K562 (cell line): ENCODE measurements at regions not wholly inside any gene's neighbourhood (a gene's known extent, or its start where the extent isn't known, plus 50 kb on each side); places are given as distances from the start of the nearest gene placed in this dataset.

Source experiments
- ATAC-seq: fragments of 200-7000 bp; cut with Tn5 transposase; 3 replicates; pipeline ENCODE4 v1.9.1; 2020; ENCODE audit warnings: moderate library complexity
- BruUV-seq: library from RNA; stranded (reverse); fragments of 400-500 nt; replicated peaks from 2 replicates; lab custom pipeline; 2021; lab: Mats Ljungman, UMichigan
- CTCF ChIA-PET: fragments of 300-600 bp; formaldehyde crosslinking; extraction: SDS; loops from one replicate; lab custom pipeline; 2021; ENCODE audit warnings: low intra/inter-chr PET ratio; lab: Yijun Ruan, JAX
- POLR2A ChIA-PET: fragments of 300-600, 350-650 bp; sonication (Branson Sonifier 250); formaldehyde crosslinking; extraction: SDS; loops from one replicate; lab custom pipeline; 2021; ENCODE audit warnings: antibody characterized with exemption, inconsistent platforms; lab: Yijun Ruan, JAX
- DNase-seq, 4 experiments: peaks; one replicate each; pipeline versions ENCODE4 v3.0.0 to v3.0.0-alpha.2; 2011 to 2018; ENCODE audit warnings: low spot score in 3 of 4, mixed read lengths in 3 of 4; ENCODE audit errors: extremely low read depth in 1 of 4
- FAIRE-seq: peaks from 2 replicates; lab custom pipeline; 2011; peaks lifted over from hg19 to GRCh38; lab: Jason Lieb, UNC
- H2AFZ ChIP-seq: 2 replicates; pipeline ENCODE4 v1.6.0; 2011; ENCODE audit warnings: low read depth, low read length, control low read depth, inconsistent platforms
- H3K27ac ChIP-seq: fragments of 200-600 bp; 3 replicates; pipeline ENCODE4 v1.8.0; 2011; ENCODE audit warnings: low read depth, mild to moderate bottlenecking, control low read depth, inconsistent platforms, low read length, moderate library complexity, mixed read lengths; ENCODE audit errors: extremely low read depth
- H3K27me3 ChIP-seq, 2 experiments: fragments of 300-600 bp in 1 of 2; 2 replicates in 1 of 2; 3 replicates in 1 of 2; pipeline versions ENCODE4 v1.6.0 to v1.8.0; 2011; ENCODE audit warnings: inconsistent platforms in 2 of 2, low read length in 2 of 2, mild to moderate bottlenecking in 1 of 2, mixed read lengths in 1 of 2, moderate library complexity in 1 of 2; ENCODE audit not compliant: control insufficient read depth in 2 of 2, insufficient read depth in 2 of 2
- H3K36me3 ChIP-seq: fragments of 300-600 bp; 3 replicates; pipeline ENCODE4 v1.8.0; 2011; ENCODE audit warnings: mild to moderate bottlenecking, low read length, inconsistent platforms; ENCODE audit not compliant: control insufficient read depth, insufficient read depth
- H3K4me1 ChIP-seq, 2 experiments: fragments of 200-600 bp in 1 of 2; replicated peaks in 1 of 2; 2 replicates in 1 of 2; 3 replicates in 1 of 2; pipeline versions ENCODE4 v1.5.1 to v1.8.0; 2011; ENCODE audit warnings: inconsistent platforms in 2 of 2, low read length in 2 of 2, mild to moderate bottlenecking in 1 of 2, mixed read lengths in 1 of 2, moderate library complexity in 1 of 2; ENCODE audit not compliant: control insufficient read depth in 2 of 2, insufficient read depth in 2 of 2
- H3K4me2 ChIP-seq: 2 replicates; pipeline ENCODE4 v1.6.1; 2011; ENCODE audit warnings: low read length, control low read depth, inconsistent platforms, mixed read lengths; ENCODE audit not compliant: insufficient read depth
- H3K4me3 ChIP-seq: fragments of 200-600 bp; sonication (generic), shearing (Covaris generic); 2 replicates; pipeline ENCODE4 v1.5.1; 2016; ENCODE audit warnings: control low read depth, inconsistent platforms
- H3K79me2 ChIP-seq: fragments of 200-600 bp; 3 replicates; pipeline ENCODE4 v1.8.0; 2011; ENCODE audit warnings: low read length, inconsistent platforms; ENCODE audit not compliant: control insufficient read depth, insufficient read depth
- H3K9ac ChIP-seq, 2 experiments: 2 replicates each; pipeline versions ENCODE4 v1.6.0 to v1.6.1; 2011; ENCODE audit warnings: low read depth in 2 of 2, low read length in 2 of 2, control low read depth in 1 of 2, inconsistent platforms in 1 of 2, mild to moderate bottlenecking in 1 of 2, mixed read lengths in 1 of 2; ENCODE audit not compliant: insufficient read depth in 1 of 2
- H3K9me1 ChIP-seq: one replicate; pipeline ENCODE4 v1.6.0; 2011; ENCODE audit warnings: inconsistent platforms, mild to moderate bottlenecking, low read length, moderate library complexity; ENCODE audit not compliant: control insufficient read depth, insufficient read depth
- H3K9me3 ChIP-seq: replicated peaks from 2 replicates; pipeline ENCODE4 v1.5.1; 2011; ENCODE audit warnings: low read depth, low read length, inconsistent platforms; ENCODE audit not compliant: control insufficient read depth, insufficient read depth
- H4K20me1 ChIP-seq: replicated peaks from 2 replicates; pipeline ENCODE4 v1.6.1; 2011; ENCODE audit warnings: low read length, inconsistent platforms, mixed read lengths; ENCODE audit not compliant: control insufficient read depth, insufficient read depth
- EZH2 ChIP-seq: IDR thresholded peaks from 2 replicates; pipeline ENCODE4 v1.6.1; 2012; ENCODE audit warnings: low read depth, mild to moderate bottlenecking, inconsistent platforms, low read length, borderline replicate concordance
- FOXJ2 ChIP-seq: fragments of 200-800 bp; sonication (Bioruptor generic); IDR thresholded peaks from 2 replicates; pipeline ENCODE4 v1.6.1; 2016; ENCODE audit warnings: missing genetic modification characterization, missing compliant biosample characterization
- GATAD2B ChIP-seq: fragments of 450-650 bp; IDR thresholded peaks from 2 replicates; pipeline ENCODE4 v1.6.1; 2017; ENCODE audit warnings: mild to moderate bottlenecking, borderline replicate concordance
- HDAC1 ChIP-seq, 2 experiments: fragments of 450-650 bp; IDR thresholded peaks; 2 replicates each; pipeline ENCODE4 v1.6.1; 2016 to 2017; ENCODE audit warnings: inconsistent platforms in 1 of 2, mild to moderate bottlenecking in 1 of 2, moderate library complexity in 1 of 2
- KDM2B ChIP-seq: fragments of 250-450 bp; sonication (Bioruptor Pico); IDR thresholded peaks from 2 replicates; pipeline ENCODE4 v1.8.0; 2021; ENCODE audit warnings: mild to moderate bottlenecking, moderate library complexity
- MBD2 ChIP-seq: sonication (generic); IDR thresholded peaks from 2 replicates; pipeline ENCODE4 v1.6.1; 2016; ENCODE audit warnings: low read depth, borderline replicate concordance
- PTRF ChIP-seq: fragments of 450-650 bp; IDR thresholded peaks from 2 replicates; pipeline ENCODE4 v1.6.1; 2016; ENCODE audit warnings: mild to moderate bottlenecking, missing genetic modification characterization, missing compliant biosample characterization
- TBP ChIP-seq: optimal IDR thresholded peaks from 2 replicates; pipeline ENCODE3; 2011; ENCODE audit warnings: low read depth, low read length, improper control_type of control experiment
- ZKSCAN1 ChIP-seq: fragments of 150-350 bp; IDR thresholded peaks from 2 replicates; pipeline ENCODE4 v1.6.1; 2016; ENCODE audit warnings: low read depth, low read length
- ZNF589 ChIP-seq: fragments of 200-800 bp; sonication (Bioruptor generic); IDR thresholded peaks from 2 replicates; pipeline ENCODE4 v1.6.1; 2016; ENCODE audit warnings: low read depth, missing genetic modification characterization, missing compliant biosample characterization
- ZNF780A ChIP-seq: fragments of 250-450 bp; sonication (Bioruptor Pico); IDR thresholded peaks from 2 replicates; pipeline ENCODE4 v1.5.0; 2021; ENCODE audit warnings: mild to moderate bottlenecking
- WGBS: fragments of 100-300 bp; shearing (Covaris generic); methylation state at CpG from one replicate; pipeline ENCODE4 v1.1.6; 2016; ENCODE audit warnings: low coverage, mixed read lengths; ENCODE audit not compliant: insufficient coverage; ENCODE audit errors: missing lambda C conversion rate; 5-methylcytosine and 5-hydroxymethylcytosine counted together
- in situ Hi-C: fragments of 300-500 bp; cut with MboI; formaldehyde crosslinking; loops from 4 replicates; pipeline ENCODE4 v1.15.0; 2018; ENCODE audit warnings: inconsistent platforms, mixed read lengths
- intact Hi-C: fragments of 100-400 bp; cut with micrococcal nuclease; formaldehyde crosslinking; loops from 2 replicates; pipeline ENCODE4 v1.14.2; 2022
- TF ChIP-seq, protein P1 (sequence below): fragments of 250-450 bp; sonication (Bioruptor Pico); IDR thresholded peaks from 2 replicates; pipeline ENCODE4 v1.8.0; 2021; ENCODE audit warnings: mild to moderate bottlenecking, moderate library complexity
- TF ChIP-seq, protein P2 (sequence below): fragments of 450-650 bp; IDR thresholded peaks from 2 replicates; pipeline ENCODE4 v1.6.1; 2017; ENCODE audit warnings: mild to moderate bottlenecking, moderate library complexity
- TF ChIP-seq, protein P3 (sequence below): IDR thresholded peaks from 2 replicates; pipeline ENCODE4 v1.6.1; 2014; ENCODE audit warnings: antibody characterized with exemption

DNA sequence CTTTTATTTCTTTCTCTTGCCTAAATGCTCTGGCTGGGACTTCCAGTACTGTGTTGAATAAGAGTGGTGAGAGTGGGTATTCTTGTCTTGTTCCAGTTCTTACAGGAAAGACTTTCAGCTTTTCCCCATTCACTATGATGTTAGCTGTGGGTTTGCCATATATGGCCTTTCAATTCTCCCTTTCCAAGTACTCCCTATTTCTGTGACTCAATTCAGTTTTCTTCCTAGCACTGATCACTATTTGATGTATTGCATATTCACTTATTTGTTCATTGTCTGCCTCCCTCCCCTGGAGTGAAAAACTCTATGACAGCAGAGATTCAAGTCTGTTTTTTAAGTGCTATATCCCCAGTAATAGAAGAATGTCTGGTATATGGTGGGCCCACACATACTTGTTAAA, 618.2 kb upstream of the CAMK1G start:
- no peak overlapping the region for H3K4me2 ChIP-seq
- no peak overlapping the region for H2AFZ ChIP-seq
- intact Hi-C loops, result loop anchor here (5.0 kb wide), 1 partner anchor 208 kb away; no protein-coding TSS in a partner anchor
- TF ChIP-seq TBP (no peak), HDAC1 (IDR thresholded peaks at IDR 0.05) (no peak)
- H3K9ac ChIP-seq, result no peak overlapping the region
- no peaks in the 10 kb centered on the region for H3K9me1 ChIP-seq
- no peaks in the 10 kb centered on the region for H3K27me3 ChIP-seq
- no peak overlapping the region for H3K4me3 ChIP-seq
- H3K36me3 ChIP-seq, result no peaks in the 10 kb centered on the region
- H3K27ac ChIP-seq, result no peak overlapping the region
- ChIA-PET POLR2A (no interaction called here), CTCF (no interaction called here)
- H3K79me2 ChIP-seq, result no peaks in the 10 kb centered on the region
- no TSS peak for BruUV-seq
- in situ Hi-C loops, result no loop called here
- FAIRE-seq (no peak), DNase-seq (no peak), ATAC-seq (no peak)
- no peaks in the 10 kb centered on the region for H4K20me1 ChIP-seq
- H3K4me1 ChIP-seq, result no peaks in the 10 kb centered on the region
- H3K9me3 ChIP-seq, result no peaks in the 10 kb centered on the region; the same call in none of the 2 replicates

DNA sequence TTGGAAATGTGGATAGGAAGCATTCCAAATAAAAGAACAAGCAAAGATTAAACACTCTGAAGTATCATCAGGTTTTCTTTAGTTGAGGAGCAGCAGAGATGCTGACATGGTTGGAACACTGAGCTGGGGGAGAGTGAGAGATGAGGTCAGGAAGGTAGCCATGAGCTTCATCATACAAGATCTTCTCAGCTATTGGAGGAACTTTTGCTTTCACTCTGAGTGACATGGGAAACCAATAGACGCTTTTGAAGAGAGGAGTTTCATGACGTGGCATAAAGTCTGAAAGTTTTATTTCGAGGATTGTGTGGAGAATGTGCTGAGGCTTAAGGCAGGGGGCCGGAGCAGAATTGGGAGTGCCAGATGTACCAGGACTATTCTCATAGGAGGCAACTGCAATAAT, 616.2 kb upstream of the CAMK1G start:
- H2AFZ ChIP-seq, result no peak overlapping the region
- H3K9ac ChIP-seq, result no peak overlapping the region
- H3K9me3 ChIP-seq, result no peaks in the 10 kb centered on the region; the same call in 1 of the 2 replicates
- 0% methylated on average over 4 of the region's 4 CpGs for WGBS
- no peak overlapping the region for H3K27ac ChIP-seq
- ChIA-PET CTCF (no interaction called here), POLR2A (no interaction called here)
- DNase-seq, result no peak
- no peak for FAIRE-seq
- H3K4me3 ChIP-seq, result no peak overlapping the region
- no peak for ATAC-seq
- no peaks in the 10 kb centered on the region for H3K27me3 ChIP-seq
- no peaks in the 10 kb centered on the region for H3K79me2 ChIP-seq
- H3K36me3 ChIP-seq, result no peaks in the 10 kb centered on the region
- H3K4me2 ChIP-seq, result no peak overlapping the region
- in situ Hi-C loops, result no loop called here
- H3K9me1 ChIP-seq, result no peaks in the 10 kb centered on the region
- intact Hi-C loops, result loop anchor here (5.0 kb wide), 1 partner anchor 210 kb away; no protein-coding TSS in a partner anchor
- no peaks in the 10 kb centered on the region for H3K4me1 ChIP-seq
- no peaks in the 10 kb centered on the region for H4K20me1 ChIP-seq
- BruUV-seq, result no TSS peak
- TF ChIP-seq GATAD2B (no peak), KDM2B (CRISPR knock-in tag) (no peak), EZH2 (no peak), ZKSCAN1 (no peak), MBD2 (no peak), FOXJ2 (tag) (no peak), PTRF (tag) (no peak), ZNF589 (no peak), ZNF780A (CRISPR knock-in tag) (no peak)
- TF ChIP-seq, protein P1, sequence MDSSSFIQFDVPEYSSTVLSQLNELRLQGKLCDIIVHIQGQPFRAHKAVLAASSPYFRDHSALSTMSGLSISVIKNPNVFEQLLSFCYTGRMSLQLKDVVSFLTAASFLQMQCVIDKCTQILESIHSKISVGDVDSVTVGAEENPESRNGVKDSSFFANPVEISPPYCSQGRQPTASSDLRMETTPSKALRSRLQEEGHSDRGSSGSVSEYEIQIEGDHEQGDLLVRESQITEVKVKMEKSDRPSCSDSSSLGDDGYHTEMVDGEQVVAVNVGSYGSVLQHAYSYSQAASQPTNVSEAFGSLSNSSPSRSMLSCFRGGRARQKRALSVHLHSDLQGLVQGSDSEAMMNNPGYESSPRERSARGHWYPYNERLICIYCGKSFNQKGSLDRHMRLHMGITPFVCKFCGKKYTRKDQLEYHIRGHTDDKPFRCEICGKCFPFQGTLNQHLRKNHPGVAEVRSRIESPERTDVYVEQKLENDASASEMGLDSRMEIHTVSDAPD (CRISPR knock-in tag), result no peak
- TF ChIP-seq, protein P2, sequence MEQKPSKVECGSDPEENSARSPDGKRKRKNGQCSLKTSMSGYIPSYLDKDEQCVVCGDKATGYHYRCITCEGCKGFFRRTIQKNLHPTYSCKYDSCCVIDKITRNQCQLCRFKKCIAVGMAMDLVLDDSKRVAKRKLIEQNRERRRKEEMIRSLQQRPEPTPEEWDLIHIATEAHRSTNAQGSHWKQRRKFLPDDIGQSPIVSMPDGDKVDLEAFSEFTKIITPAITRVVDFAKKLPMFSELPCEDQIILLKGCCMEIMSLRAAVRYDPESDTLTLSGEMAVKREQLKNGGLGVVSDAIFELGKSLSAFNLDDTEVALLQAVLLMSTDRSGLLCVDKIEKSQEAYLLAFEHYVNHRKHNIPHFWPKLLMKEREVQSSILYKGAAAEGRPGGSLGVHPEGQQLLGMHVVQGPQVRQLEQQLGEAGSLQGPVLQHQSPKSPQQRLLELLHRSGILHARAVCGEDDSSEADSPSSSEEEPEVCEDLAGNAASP, result no peak
- TF ChIP-seq, protein P3, sequence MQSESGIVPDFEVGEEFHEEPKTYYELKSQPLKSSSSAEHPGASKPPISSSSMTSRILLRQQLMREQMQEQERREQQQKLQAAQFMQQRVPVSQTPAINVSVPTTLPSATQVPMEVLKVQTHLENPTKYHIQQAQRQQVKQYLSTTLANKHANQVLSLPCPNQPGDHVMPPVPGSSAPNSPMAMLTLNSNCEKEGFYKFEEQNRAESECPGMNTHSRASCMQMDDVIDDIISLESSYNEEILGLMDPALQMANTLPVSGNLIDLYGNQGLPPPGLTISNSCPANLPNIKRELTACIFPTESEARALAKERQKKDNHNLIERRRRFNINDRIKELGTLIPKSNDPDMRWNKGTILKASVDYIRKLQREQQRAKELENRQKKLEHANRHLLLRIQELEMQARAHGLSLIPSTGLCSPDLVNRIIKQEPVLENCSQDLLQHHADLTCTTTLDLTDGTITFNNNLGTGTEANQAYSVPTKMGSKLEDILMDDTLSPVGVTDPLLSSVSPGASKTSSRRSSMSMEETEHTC, result no peak
